Stimulated activated memory B cell treated with anti-CD40 and anti-IgM and Interleukin-4, amounts not matched to agents 10 μg/mL and 1 μg/mL and 100 μg/mL, for 72 hours (primary cell): ENCODE measurements at regions not wholly inside any gene's neighbourhood (a gene's known extent, or its start where the extent isn't known, plus 50 kb on each side); places are given as distances from the start of the nearest gene placed in this dataset.
A peak's percentile ranks its signal among the peaks of the same experiment; 100 is the strongest.

ENCODE experiments used
- ATAC-seq: fragments of 150-1000 bp; cut with Tn5 transposase; 2 replicates; pipeline ENCODE4 v1.10.0; 2021
- H3K27ac Mint-ChIP-seq: one replicate; pipeline ENCODE4 v1.8.0; 2022; ENCODE audit warnings: mild to moderate bottlenecking, mixed read lengths
- H3K27me3 Mint-ChIP-seq: one replicate; pipeline ENCODE4 v1.8.0; 2022; ENCODE audit warnings: mixed read lengths
- H3K36me3 Mint-ChIP-seq: one replicate; pipeline ENCODE4 v1.8.0; 2022; ENCODE audit warnings: mixed read lengths
- H3K4me1 Mint-ChIP-seq: one replicate; pipeline ENCODE4 v1.8.0; 2022; ENCODE audit warnings: mixed read lengths
- H3K4me3 Mint-ChIP-seq: one replicate; pipeline ENCODE4 v1.8.0; 2022; ENCODE audit warnings: mild to moderate bottlenecking, moderate library complexity, mixed read lengths
- H3K9me3 Mint-ChIP-seq: one replicate; pipeline ENCODE4 v1.8.0; 2022; ENCODE audit warnings: mixed read lengths

- Mint-ChIP-seq H3K4me3 (no peak overlapping the region), H3K27ac (peak overlapping the region; percentile 71), H3K4me1 (peaks cover 39% of the 10 kb centered on the region), H3K27me3 (no peaks in the 10 kb centered on the region), H3K36me3 (peaks cover 14% of the 10 kb centered on the region), H3K9me3 (no peaks in the 10 kb centered on the region)
- no peak for ATAC-seq
Observed at GRCh38 chr2:239905884-239906654, 119.1 kb downstream of the NDUFA10 start.

GRCh38 chr2:239905306-239905705, 119.8 kb downstream of the NDUFA10 start:
- Mint-ChIP-seq H3K27me3 (no peaks in the 10 kb centered on the region), H3K27ac (peak overlapping the region; percentile 71), H3K9me3 (no peaks in the 10 kb centered on the region), H3K36me3 (peaks cover 14% of the 10 kb centered on the region), H3K4me3 (no peak overlapping the region), H3K4me1 (peaks cover 31% of the 10 kb centered on the region)
- no peak for ATAC-seq

- H3K36me3 Mint-ChIP-seq, result peaks cover 14% of the 10 kb centered on the region
- no peaks in the 10 kb centered on the region for H3K9me3 Mint-ChIP-seq
- H3K27ac Mint-ChIP-seq, result peak overlapping the region; percentile 71
- no peak for ATAC-seq
- H3K27me3 Mint-ChIP-seq, result no peaks in the 10 kb centered on the region
- peaks cover 23% of the 10 kb centered on the region for H3K4me1 Mint-ChIP-seq
- no peak overlapping the region for H3K4me3 Mint-ChIP-seq
Observed at GRCh38 chr2:239904496-239904895, 120.6 kb downstream of the NDUFA10 start.

- Mint-ChIP-seq H3K36me3 (peaks cover 14% of the 10 kb centered on the region), H3K9me3 (no peaks in the 10 kb centered on the region), H3K4me3 (no peak overlapping the region), H3K27me3 (no peaks in the 10 kb centered on the region), H3K27ac (no peak overlapping the region), H3K4me1 (peaks cover 16% of the 10 kb centered on the region)
- no peak for ATAC-seq
Observed at GRCh38 chr2:239903803-239904202, 121.3 kb downstream of the NDUFA10 start.

GRCh38 chr2:239903210-239903609, 121.9 kb downstream of the NDUFA10 start:
- peaks cover 14% of the 10 kb centered on the region for H3K36me3 Mint-ChIP-seq
- no peak for ATAC-seq
- no peaks in the 10 kb centered on the region for H3K9me3 Mint-ChIP-seq
- no peaks in the 10 kb centered on the region for H3K27me3 Mint-ChIP-seq
- H3K4me3 Mint-ChIP-seq, result no peak overlapping the region
- no peak overlapping the region for H3K27ac Mint-ChIP-seq
- H3K4me1 Mint-ChIP-seq, result peaks cover 11% of the 10 kb centered on the region

- no peaks in the 10 kb centered on the region for H3K27me3 Mint-ChIP-seq
- no peaks in the 10 kb centered on the region for H3K9me3 Mint-ChIP-seq
- H3K27ac Mint-ChIP-seq, result no peak overlapping the region
- H3K4me3 Mint-ChIP-seq, result no peak overlapping the region
- H3K36me3 Mint-ChIP-seq, result peaks cover 14% of the 10 kb centered on the region
- peaks cover 7% of the 10 kb centered on the region for H3K4me1 Mint-ChIP-seq
- no peak for ATAC-seq
Observed at GRCh38 chr2:239902749-239903201, 122.4 kb downstream of the NDUFA10 start.

GRCh38 chr2:239898292-239898925, 126.7 kb downstream of the NDUFA10 start:
- peaks cover 6% of the 10 kb centered on the region for H3K9me3 Mint-ChIP-seq
- no peak overlapping the region for H3K4me3 Mint-ChIP-seq
- H3K27ac Mint-ChIP-seq, result no peak overlapping the region
- ATAC-seq, result no peak
- H3K4me1 Mint-ChIP-seq, result peaks cover 24% of the 10 kb centered on the region
- peaks cover 16% of the 10 kb centered on the region for H3K27me3 Mint-ChIP-seq
- peaks cover 7% of the 10 kb centered on the region for H3K36me3 Mint-ChIP-seq

GRCh38 chr2:239897596-239898235, 127.4 kb downstream of the NDUFA10 start:
- Mint-ChIP-seq H3K4me3 (no peak overlapping the region), H3K36me3 (peaks cover 7% of the 10 kb centered on the region), H3K9me3 (peaks cover 8% of the 10 kb centered on the region), H3K27ac (no peak overlapping the region), H3K27me3 (peaks cover 17% of the 10 kb centered on the region), H3K4me1 (peaks cover 24% of the 10 kb centered on the region)
- no peak for ATAC-seq

- Mint-ChIP-seq H3K27ac (peak overlapping the region; percentile 1), H3K27me3 (peaks cover 17% of the 10 kb centered on the region), H3K4me3 (no peak overlapping the region), H3K36me3 (peaks cover 7% of the 10 kb centered on the region), H3K9me3 (peaks cover 8% of the 10 kb centered on the region), H3K4me1 (peaks cover 24% of the 10 kb centered on the region)
- no peak for ATAC-seq
Observed at GRCh38 chr2:239896075-239896474, 129.1 kb downstream of the NDUFA10 start.

GRCh38 chr2:239895669-239896068, 129.5 kb downstream of the NDUFA10 start:
- Mint-ChIP-seq H3K4me1 (peaks cover 24% of the 10 kb centered on the region), H3K27me3 (peaks cover 17% of the 10 kb centered on the region), H3K27ac (peak overlapping the region; percentile 1), H3K36me3 (peaks cover 7% of the 10 kb centered on the region), H3K4me3 (no peak overlapping the region), H3K9me3 (peaks cover 8% of the 10 kb centered on the region)
- ATAC-seq, result peak; percentile 68

GRCh38 chr2:239895116-239895515, 130.0 kb downstream of the NDUFA10 start:
- Mint-ChIP-seq H3K9me3 (peaks cover 8% of the 10 kb centered on the region), H3K4me3 (no peak overlapping the region), H3K4me1 (peaks cover 24% of the 10 kb centered on the region), H3K36me3 (peaks cover 7% of the 10 kb centered on the region), H3K27me3 (peaks cover 17% of the 10 kb centered on the region), H3K27ac (peak overlapping the region; percentile 1)
- ATAC-seq, result no peak

GRCh38 chr2:239894276-239894675, 130.9 kb downstream of the NDUFA10 start:
- Mint-ChIP-seq H3K4me1 (peaks cover 24% of the 10 kb centered on the region), H3K27me3 (peaks cover 17% of the 10 kb centered on the region), H3K4me3 (no peak overlapping the region), H3K27ac (peak overlapping the region; percentile 1), H3K36me3 (peaks cover 7% of the 10 kb centered on the region), H3K9me3 (peaks cover 8% of the 10 kb centered on the region)
- no peak for ATAC-seq

- Mint-ChIP-seq H3K27ac (no peak overlapping the region), H3K36me3 (peaks cover 7% of the 10 kb centered on the region), H3K4me1 (peaks cover 24% of the 10 kb centered on the region), H3K27me3 (peaks cover 17% of the 10 kb centered on the region), H3K9me3 (peaks cover 8% of the 10 kb centered on the region), H3K4me3 (no peak overlapping the region)
- ATAC-seq, result no peak
Observed at GRCh38 chr2:239893236-239893515, 132.0 kb downstream of the NDUFA10 start.

GRCh38 chr2:239892441-239893235, 132.5 kb downstream of the NDUFA10 start:
- no peak overlapping the region for H3K27ac Mint-ChIP-seq
- no peak for ATAC-seq
- peaks cover 24% of the 10 kb centered on the region for H3K4me1 Mint-ChIP-seq

GRCh38 chr2:239891698-239892097, 133.4 kb downstream of the NDUFA10 start:
- Mint-ChIP-seq H3K27ac (no peak overlapping the region), H3K27me3 (peaks cover 17% of the 10 kb centered on the region), H3K4me3 (no peak overlapping the region), H3K9me3 (peaks cover 10% of the 10 kb centered on the region), H3K4me1 (peaks cover 24% of the 10 kb centered on the region), H3K36me3 (peaks cover 10% of the 10 kb centered on the region)
- ATAC-seq, result no peak

More at GRCh38 chr2:239892441-239893235, 132.5 kb downstream of the NDUFA10 start:
- no peak overlapping the region for H3K4me3 Mint-ChIP-seq
- peaks cover 8% of the 10 kb centered on the region for H3K9me3 Mint-ChIP-seq
- H3K36me3 Mint-ChIP-seq, result peaks cover 7% of the 10 kb centered on the region
- H3K27me3 Mint-ChIP-seq, result peaks cover 17% of the 10 kb centered on the region
